Activated CD4-positive, alpha-beta T cell treated with anti-CD3 and anti-CD28 coated beads, Interleukin-2, amount 50 U/mL, for 16 hours (primary cell): ENCODE measurements at regions not wholly inside any gene's neighbourhood (a gene's known extent, or its start where the extent isn't known, plus 50 kb on each side); places are given as distances from the start of the nearest gene placed in this dataset.
"Not testable (repeated sequence)": the region's sequence is repeated elsewhere in the genome, so short reads cannot be mapped to it uniquely, and the experiment has no call there.

Source experiments
- DNase-seq: peaks from one replicate; pipeline ENCODE4 v3.0.0-alpha.2; 2020

- no peak for DNase-seq
Observed at GRCh38 chr1:60880202-60880601, 202.2 kb upstream of the NFIA start.

- no peak for DNase-seq
Observed at GRCh38 chr1:60878323-60878722, 204.0 kb upstream of the NFIA start.

- no peak for DNase-seq
Observed at GRCh38 chr1:60877376-60877775, 205.0 kb upstream of the NFIA start.

DNA sequence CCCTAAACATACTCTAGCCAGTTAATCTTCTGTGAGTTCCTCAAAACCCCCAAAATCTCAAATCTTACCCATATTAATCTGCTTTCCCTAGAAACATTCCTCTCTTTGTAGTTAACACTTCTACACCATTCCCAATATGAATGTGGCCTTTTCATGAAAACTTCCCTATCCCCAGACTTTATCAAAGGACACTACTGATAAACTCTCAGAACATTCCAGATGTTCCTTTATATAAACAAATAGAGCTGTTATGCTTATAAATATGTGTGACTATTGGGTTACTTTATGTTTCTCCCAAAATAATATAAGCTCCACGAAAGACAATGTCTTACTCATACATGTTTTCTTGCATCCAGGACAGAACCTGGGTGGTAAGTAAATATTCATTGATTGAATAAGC is 205.4 kb upstream of the NFIA start:
- DNase-seq = no peak

DNA sequence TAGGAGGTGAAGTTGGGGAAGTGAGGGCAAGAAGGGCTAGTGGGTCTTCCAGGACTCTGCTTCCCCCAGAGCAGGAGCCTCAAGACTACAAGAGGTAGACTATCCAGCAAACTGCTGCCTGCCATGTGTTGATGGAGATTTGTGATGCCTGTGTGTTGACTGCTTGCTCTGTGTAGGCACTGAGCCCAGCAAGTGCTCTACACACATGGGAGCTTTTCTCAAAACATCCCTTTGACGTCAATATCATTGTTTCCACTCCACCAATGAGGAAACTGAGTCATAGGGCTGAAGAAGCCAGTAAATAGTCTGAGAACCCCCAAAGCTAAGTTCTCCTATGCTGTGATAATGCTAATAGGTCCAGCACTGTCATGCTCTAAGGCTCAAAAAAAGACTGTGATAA is 207.2 kb upstream of the NFIA start:
- no peak for DNase-seq

- no peak for DNase-seq
Observed at GRCh38 chr1:60874718-60875117, 207.6 kb upstream of the NFIA start.

DNA sequence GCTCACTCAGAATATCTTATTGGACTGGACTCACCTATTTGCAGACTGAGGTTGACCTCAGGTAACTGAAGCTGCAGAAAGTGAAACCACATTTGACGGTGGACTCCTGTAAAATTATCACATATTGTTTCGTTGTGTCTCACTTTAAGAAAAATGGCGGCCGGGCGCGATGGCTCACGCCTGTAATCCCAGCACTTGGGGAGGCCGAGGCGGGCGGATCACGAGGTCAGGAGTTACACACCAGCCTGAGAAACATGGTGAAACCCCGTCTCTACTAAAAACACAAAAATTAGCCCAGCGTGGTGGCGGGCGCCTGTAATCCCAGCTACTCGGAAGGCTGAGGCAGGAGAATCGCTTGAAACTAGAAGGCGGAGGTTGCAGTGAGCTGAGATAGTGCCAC is 209.0 kb upstream of the NFIA start:
- not testable (repeated sequence) for DNase-seq

- DNase-seq = no peak
Observed at GRCh38 chr1:60872426-60873054, 209.8 kb upstream of the NFIA start.

- no peak for DNase-seq
Observed at GRCh38 chr1:60870269-60870865, 212.0 kb upstream of the NFIA start.

- no peak for DNase-seq
Observed at GRCh38 chr1:60868901-60869663, 213.3 kb upstream of the NFIA start.

- no peak for DNase-seq
Observed at GRCh38 chr1:60867782-60868181, 214.6 kb upstream of the NFIA start.

GRCh38 chr1:60866917-60867531 is 215.3 kb upstream of the NFIA start:
- DNase-seq = no peak

GRCh38 chr1:60866226-60866900 is 216.0 kb upstream of the NFIA start:
- no peak for DNase-seq

DNA sequence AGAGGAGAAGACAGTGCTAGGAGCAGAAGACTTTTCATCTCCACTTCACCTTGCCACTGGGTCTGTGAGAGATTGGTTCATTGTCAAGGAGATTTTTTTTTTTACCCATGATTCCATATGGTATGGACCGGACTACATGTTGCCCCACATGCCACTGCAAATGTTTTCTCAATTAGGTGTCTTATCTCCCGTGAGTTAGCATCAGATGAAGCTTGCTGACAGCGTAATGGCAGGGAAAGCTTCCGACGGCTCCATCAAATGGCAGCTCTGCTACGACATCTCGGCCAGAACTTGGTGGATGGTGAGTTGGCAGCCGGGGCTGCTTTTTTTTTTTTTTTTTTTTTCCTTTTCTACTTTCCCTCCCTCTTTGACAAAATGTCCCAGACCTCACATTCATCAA is 217.2 kb upstream of the NFIA start:
- no peak for DNase-seq

DNA sequence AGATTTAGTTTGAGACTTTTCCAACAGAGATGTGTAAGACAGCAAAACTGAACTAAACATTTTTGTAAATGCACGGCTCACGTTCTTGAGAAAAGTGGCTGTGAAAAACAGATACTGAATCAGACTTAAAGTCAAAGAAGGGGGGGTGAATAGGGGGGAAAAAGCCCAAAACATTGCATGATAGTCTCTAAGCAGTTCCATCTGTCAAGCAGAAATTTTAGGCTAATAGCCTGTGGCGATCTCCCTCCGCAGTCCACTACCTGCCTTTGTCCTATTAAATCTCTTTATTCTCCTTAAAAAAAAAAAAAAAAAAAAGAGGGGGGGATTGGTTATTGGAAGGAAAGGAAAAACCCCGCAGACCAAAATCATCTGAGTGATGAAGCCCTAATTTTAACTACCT is 217.6 kb upstream of the NFIA start:
- no peak for DNase-seq

- DNase-seq = no peak
Observed at GRCh38 chr1:60863131-60863530, 219.2 kb upstream of the NFIA start.

- no peak for DNase-seq
Observed at GRCh38 chr1:60861961-60862567, 220.3 kb upstream of the NFIA start.

GRCh38 chr1:60859111-60859510 is 223.2 kb upstream of the NFIA start:
- no peak for DNase-seq

DNA sequence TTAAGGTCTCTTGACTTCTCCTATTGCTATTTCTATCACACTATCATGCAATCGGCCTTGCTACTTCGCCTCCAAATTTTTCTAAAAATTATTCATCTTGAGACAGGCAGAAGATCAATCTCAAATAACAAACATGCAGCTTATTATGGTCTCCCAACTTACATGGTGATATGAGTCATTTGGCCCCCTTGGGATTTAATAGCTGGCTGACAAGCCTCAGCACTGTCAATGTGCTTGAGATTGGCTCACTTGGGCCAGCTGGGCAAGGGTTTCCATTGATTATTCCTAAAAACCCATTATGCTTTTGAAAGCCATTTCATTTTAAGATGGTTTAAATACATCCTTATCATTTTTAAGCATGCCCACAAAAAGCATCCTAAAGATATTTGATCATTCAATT is 224.5 kb upstream of the NFIA start:
- no peak for DNase-seq

GRCh38 chr1:60850084-60850483 is 232.3 kb upstream of the NFIA start:
- DNase-seq = no peak

GRCh38 chr1:60849401-60849800 is 233.0 kb upstream of the NFIA start:
- DNase-seq = no peak

DNA sequence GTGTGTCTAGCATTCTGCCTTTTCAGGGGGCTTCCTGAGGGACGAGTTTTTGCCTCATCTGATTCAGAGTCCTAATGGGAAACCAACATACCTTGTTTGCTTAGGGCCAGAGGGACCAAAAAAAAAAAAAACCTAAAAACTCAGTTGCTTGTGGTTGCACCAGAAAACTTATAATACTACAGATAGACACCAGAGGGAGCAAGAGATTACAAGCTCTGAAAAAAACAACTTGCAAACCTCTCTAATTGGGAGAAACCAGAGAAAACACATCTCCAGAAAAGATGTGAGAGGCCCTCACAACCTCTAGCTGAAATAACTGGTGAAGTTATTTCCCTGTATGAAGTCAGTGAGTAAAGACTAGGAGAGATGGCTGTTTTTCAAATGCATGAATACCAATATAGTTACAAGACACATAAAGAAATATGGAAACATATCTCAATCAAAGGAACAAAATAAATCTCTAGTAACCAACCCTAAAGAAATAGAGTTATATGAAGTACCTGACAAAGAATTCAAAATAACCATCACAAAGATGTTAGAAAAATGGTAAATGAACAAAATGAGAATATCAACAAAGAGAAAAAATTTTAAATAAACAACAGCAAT is 233.7 kb upstream of the NFIA start:
- DNase-seq = peak; percentile 23
